Loucy (cell line): ENCODE measurements at regions not wholly inside any gene's neighbourhood (a gene's known extent, or its start where the extent isn't known, plus 50 kb on each side); places are given as distances from the start of the nearest gene placed in this dataset.
"Not testable (repeated sequence)": the region's sequence is repeated elsewhere in the genome, so short reads cannot be mapped to it uniquely, and the experiment has no call there.

Source experiments
- H2AFZ ChIP-seq: fragments of 200-600 bp; sonication (generic); 2 replicates; pipeline ENCODE4 v1.6.0; 2016; ENCODE audit warnings: antibody characterized with exemption, mild to moderate bottlenecking, low read length, moderate library complexity
- H3F3A ChIP-seq: fragments of 200-600 bp; 2 replicates; pipeline ENCODE4 v1.6.0; 2016; ENCODE audit warnings: antibody characterized with exemption, low read depth, mild to moderate bottlenecking
- H3K27me3 ChIP-seq: fragments of 200-600 bp; sonication (generic); 2 replicates; pipeline ENCODE4 v1.6.1; 2014; ENCODE audit warnings: low read length, mild to moderate bottlenecking; ENCODE audit not compliant: insufficient read depth, poor library complexity, severe bottlenecking
- H3K36me3 ChIP-seq: fragments of 200-600 bp; sonication (generic); 2 replicates; pipeline ENCODE4 v1.6.1; 2016; ENCODE audit warnings: low read length; ENCODE audit not compliant: insufficient read depth
- H3K4me1 ChIP-seq: fragments of 200-600 bp; sonication (generic); 2 replicates; pipeline ENCODE4 v1.5.1; 2014; ENCODE audit warnings: low read length, mild to moderate bottlenecking; ENCODE audit not compliant: insufficient read depth, poor library complexity, severe bottlenecking
- H3K4me2 ChIP-seq: fragments of 200-600 bp; sonication (generic); 2 replicates; pipeline ENCODE4 v1.6.0; 2014; ENCODE audit warnings: antibody characterized with exemption, low read length, low read depth, mild to moderate bottlenecking; ENCODE audit not compliant: poor library complexity, severe bottlenecking
- H3K4me3 ChIP-seq: fragments of 200-600 bp; sonication (generic); 2 replicates; pipeline ENCODE4 v1.5.1; 2014; ENCODE audit warnings: low read length, mild to moderate bottlenecking, mixed read lengths; ENCODE audit not compliant: poor library complexity, severe bottlenecking
- H3K79me2 ChIP-seq: fragments of 200-600 bp; sonication (generic); 2 replicates; pipeline ENCODE4 v1.6.1; 2014; ENCODE audit warnings: low read length; ENCODE audit not compliant: insufficient read depth
- H3K9ac ChIP-seq: fragments of 200-600 bp; sonication (generic); 2 replicates; pipeline ENCODE4 v1.6.0; 2014; ENCODE audit warnings: mild to moderate bottlenecking, low read depth, low read length, moderate library complexity; ENCODE audit not compliant: poor library complexity, severe bottlenecking
- H3K9me2 ChIP-seq: fragments of 200-600 bp; sonication (generic); replicated peaks from 2 replicates; pipeline ENCODE4 v1.6.1; 2016; ENCODE audit warnings: low read depth, low read length, mixed read lengths
- H3K9me3 ChIP-seq: fragments of 200-600 bp; sonication (generic); 2 replicates; pipeline ENCODE4 v1.6.1; 2014; ENCODE audit warnings: mild to moderate bottlenecking, antibody characterized with exemption, low read length, low read depth; ENCODE audit not compliant: insufficient read depth
- H4K20me1 ChIP-seq: fragments of 200-600 bp; sonication (generic); 2 replicates; pipeline ENCODE4 v1.6.0; 2014; ENCODE audit warnings: antibody characterized with exemption, low read length, mild to moderate bottlenecking; ENCODE audit not compliant: insufficient read depth, poor library complexity, severe bottlenecking
- EZH2phosphoT487 ChIP-seq: fragments of 200-600 bp; IDR thresholded peaks from 2 replicates; pipeline ENCODE4 v1.6.1; 2018; ENCODE audit warnings: antibody characterized with exemption, mild to moderate bottlenecking, moderate library complexity, borderline replicate concordance
- TF ChIP-seq, protein P1 (sequence below): fragments of 200-600 bp; sonication (generic); conservative IDR thresholded peaks from 2 replicates; pipeline ENCODE4 v1.5.1; 2014; ENCODE audit warnings: mild to moderate bottlenecking, antibody characterized with exemption, low read length

DNA sequence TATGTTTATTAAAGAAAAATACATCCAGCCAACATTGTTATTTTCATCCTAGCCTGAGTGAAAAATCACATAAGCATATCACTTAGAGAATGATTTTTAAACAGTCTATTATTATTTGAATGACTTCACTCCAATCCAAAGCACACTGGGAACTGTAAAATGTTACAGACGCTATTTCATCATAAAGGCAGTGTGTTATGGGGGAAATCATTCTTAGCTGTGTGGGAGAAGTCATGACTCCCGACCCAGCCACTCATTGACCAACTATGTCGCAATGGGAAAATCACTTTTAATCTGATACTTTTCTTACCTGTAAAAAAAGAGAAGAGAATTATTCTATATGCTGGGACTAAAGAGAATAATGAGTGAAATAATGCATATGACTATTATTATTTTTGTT is 653.6 kb downstream of the TTLL7 start:
- H3F3A ChIP-seq, H4K20me1 ChIP-seq, H3K9me3 ChIP-seq, H3K36me3 ChIP-seq, H3K4me3 ChIP-seq, H2AFZ ChIP-seq, H3K9ac ChIP-seq, H3K79me2 ChIP-seq, H3K9me2 ChIP-seq, H3K27me3 ChIP-seq, H3K4me1 ChIP-seq, H3K4me2 ChIP-seq: not testable (repeated sequence)

DNA sequence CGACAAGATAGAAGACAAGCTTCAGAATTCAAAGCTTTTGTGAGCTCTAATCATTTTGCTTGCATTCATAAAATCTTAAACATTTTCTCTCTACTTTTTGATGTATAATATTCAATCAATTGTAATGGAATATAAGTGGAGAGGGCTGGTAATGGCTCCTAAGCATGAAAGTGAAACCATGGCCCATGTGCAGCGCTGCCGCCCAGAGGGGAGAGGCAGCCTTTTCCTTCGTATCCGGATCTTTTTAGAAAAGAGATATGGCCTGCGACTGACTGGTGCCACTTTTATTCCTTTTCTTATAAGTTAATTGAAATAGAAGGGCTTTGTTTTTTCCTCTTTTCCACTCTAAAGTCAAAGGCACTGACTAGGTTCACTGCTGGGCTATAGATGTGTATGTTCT is 655.2 kb downstream of the TTLL7 start:
- not testable (repeated sequence) for H3K4me2 ChIP-seq, H3K4me1 ChIP-seq, H3K9me3 ChIP-seq, H3K4me3 ChIP-seq, H3F3A ChIP-seq, H4K20me1 ChIP-seq, H3K9me2 ChIP-seq, H3K9ac ChIP-seq, H3K27me3 ChIP-seq, H3K79me2 ChIP-seq, H3K36me3 ChIP-seq, H2AFZ ChIP-seq

DNA sequence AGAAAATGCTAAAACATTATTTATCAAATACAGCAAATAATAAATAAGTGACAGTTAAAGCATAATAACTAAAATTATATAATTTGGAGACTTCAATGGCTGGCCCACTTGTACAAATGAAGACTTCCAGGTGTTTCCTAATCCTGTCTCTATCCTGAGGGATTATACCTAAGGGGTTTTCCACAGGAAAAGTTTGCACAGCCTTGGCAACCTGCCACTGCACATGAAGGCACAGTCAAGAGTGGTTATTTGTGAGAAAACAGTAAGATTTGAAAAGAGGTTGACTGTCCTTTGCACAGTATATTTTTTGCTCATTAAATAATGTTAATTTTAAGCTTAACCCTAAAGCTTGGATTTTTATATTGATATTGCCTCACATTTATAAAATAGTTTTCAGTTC is 655.9 kb downstream of the TTLL7 start:
- not testable (repeated sequence) for H2AFZ ChIP-seq, H3K4me2 ChIP-seq, H3K36me3 ChIP-seq, H3F3A ChIP-seq, H3K4me3 ChIP-seq, H3K27me3 ChIP-seq, H3K79me2 ChIP-seq, H3K4me1 ChIP-seq, H3K9me3 ChIP-seq, H3K9ac ChIP-seq, H4K20me1 ChIP-seq, H3K9me2 ChIP-seq

DNA sequence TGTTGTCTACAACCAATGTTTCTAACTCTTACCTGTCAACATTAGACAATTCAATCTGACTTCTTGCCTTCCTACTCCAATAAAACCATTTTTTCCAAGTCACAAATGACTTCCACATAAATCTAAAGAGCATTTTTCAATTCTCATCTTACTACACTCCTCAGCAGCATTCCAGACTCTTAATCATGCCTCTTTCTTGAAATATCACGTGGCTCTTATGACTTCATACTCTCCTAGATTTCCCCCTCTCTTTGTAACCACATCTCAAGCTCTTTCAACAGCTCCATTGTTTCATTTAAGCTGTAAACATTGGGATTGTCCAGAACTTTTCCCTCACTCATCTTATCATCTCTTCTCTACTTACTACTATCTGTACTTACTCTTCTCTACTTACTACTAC is 666.6 kb downstream of the TTLL7 start:
- H3K9me2 ChIP-seq, H3K79me2 ChIP-seq, H3K27me3 ChIP-seq, H3F3A ChIP-seq, H3K4me1 ChIP-seq, H3K4me2 ChIP-seq, H2AFZ ChIP-seq, H3K4me3 ChIP-seq, H3K9me3 ChIP-seq, H4K20me1 ChIP-seq, H3K36me3 ChIP-seq, H3K9ac ChIP-seq: not testable (repeated sequence)

DNA sequence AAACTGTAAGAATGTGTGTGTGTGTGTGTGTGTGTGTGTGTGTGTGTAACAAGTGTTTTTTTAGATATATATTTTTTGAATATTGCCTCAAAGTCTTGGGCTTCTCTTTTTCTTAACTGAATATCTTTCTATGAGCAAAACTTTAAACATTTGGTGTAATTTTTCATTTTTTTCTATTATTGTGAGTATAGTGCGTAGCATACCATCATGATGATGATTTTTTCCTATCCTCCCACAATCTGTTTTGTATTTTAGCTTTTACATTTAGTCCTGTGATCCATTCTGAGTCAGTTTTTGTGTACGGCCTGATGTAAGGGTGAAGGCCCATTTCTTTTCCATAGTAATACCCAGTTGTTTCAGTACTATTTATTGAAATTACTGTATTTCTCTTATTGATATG is 680.6 kb downstream of the TTLL7 start:
- Histone ChIP-seq H3K9me2 (no peaks in the 10 kb centered on the region), H3K4me3 (no peak overlapping the region), H4K20me1 (no peaks in the 10 kb centered on the region), H3K36me3 (no peaks in the 10 kb centered on the region), H3K9me3 (no peaks in the 10 kb centered on the region), H3K4me1 (no peaks in the 10 kb centered on the region), H3K4me2 (no peak overlapping the region), H3K79me2 (no peaks in the 10 kb centered on the region), H2AFZ (no peak overlapping the region), H3K9ac (no peak overlapping the region), H3K27me3 (no peaks in the 10 kb centered on the region), H3F3A (no peaks in the 10 kb centered on the region)
- TF ChIP-seq EZH2phosphoT487, result no peak
- TF ChIP-seq, protein P1, sequence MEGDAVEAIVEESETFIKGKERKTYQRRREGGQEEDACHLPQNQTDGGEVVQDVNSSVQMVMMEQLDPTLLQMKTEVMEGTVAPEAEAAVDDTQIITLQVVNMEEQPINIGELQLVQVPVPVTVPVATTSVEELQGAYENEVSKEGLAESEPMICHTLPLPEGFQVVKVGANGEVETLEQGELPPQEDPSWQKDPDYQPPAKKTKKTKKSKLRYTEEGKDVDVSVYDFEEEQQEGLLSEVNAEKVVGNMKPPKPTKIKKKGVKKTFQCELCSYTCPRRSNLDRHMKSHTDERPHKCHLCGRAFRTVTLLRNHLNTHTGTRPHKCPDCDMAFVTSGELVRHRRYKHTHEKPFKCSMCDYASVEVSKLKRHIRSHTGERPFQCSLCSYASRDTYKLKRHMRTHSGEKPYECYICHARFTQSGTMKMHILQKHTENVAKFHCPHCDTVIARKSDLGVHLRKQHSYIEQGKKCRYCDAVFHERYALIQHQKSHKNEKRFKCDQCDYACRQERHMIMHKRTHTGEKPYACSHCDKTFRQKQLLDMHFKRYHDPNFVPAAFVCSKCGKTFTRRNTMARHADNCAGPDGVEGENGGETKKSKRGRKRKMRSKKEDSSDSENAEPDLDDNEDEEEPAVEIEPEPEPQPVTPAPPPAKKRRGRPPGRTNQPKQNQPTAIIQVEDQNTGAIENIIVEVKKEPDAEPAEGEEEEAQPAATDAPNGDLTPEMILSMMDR, result no peak

DNA sequence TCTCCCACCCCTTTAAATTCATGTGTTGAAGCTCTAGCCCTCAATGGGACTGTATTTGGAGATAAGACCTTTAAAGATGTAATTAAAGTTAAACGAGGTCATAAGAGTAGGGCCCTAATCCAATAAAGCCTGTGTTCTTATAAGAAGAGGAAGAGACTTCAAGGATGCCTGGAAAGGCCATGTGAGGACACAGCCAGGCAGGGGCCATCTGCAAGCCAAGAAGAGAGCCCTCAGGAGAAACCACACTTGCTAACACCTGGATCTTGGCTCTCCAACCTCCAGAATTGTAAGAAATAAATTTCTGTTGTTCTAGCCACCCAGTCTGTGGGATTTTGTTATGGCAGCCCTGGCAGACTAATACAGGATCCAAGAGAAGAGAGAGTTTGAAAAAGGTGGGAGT is 683.5 kb downstream of the TTLL7 start:
- H3K9ac ChIP-seq, H4K20me1 ChIP-seq, H3K4me3 ChIP-seq, H3K27me3 ChIP-seq, H3K79me2 ChIP-seq, H3F3A ChIP-seq, H3K9me2 ChIP-seq, H3K36me3 ChIP-seq, H2AFZ ChIP-seq, H3K9me3 ChIP-seq, H3K4me1 ChIP-seq, H3K4me2 ChIP-seq: not testable (repeated sequence)

DNA sequence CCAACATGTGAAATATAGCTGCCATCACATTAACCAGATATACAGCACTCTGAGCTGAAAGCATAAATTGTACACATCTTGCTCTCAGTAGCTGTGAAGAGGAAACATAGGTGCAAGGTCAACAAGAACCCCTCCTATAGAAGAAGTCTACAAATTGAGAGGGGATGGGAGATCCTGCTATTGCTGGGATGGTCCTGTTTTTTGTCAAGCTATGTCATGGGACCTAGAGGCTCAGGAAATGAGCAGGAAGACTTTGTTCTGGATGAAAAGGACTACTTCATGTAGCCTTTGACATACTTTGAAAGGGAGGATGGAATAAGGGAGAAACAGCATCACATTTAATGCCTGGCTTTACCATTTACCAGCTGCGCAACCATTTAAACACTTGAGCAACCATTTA is 688.8 kb downstream of the TTLL7 start:
- not testable (repeated sequence) for H4K20me1 ChIP-seq, H3K9me2 ChIP-seq, H3F3A ChIP-seq, H3K36me3 ChIP-seq, H3K9ac ChIP-seq, H3K79me2 ChIP-seq, H3K4me3 ChIP-seq, H3K4me2 ChIP-seq, H3K27me3 ChIP-seq, H3K9me3 ChIP-seq, H3K4me1 ChIP-seq, H2AFZ ChIP-seq
